ENCODE measurements at regions not wholly inside any gene's neighbourhood (a gene's known extent, or its start where the extent isn't known, plus 50 kb on each side); places are given as distances from the start of the nearest gene placed in this dataset.
"Not testable (repeated sequence)": the region's sequence is repeated elsewhere in the genome, so short reads cannot be mapped to it uniquely, and the experiment has no call there.

GRCh38 chr15:45812200-45812599 lies 177.4 kb downstream of the SQOR start:
- DNase-seq = no peak

DNA sequence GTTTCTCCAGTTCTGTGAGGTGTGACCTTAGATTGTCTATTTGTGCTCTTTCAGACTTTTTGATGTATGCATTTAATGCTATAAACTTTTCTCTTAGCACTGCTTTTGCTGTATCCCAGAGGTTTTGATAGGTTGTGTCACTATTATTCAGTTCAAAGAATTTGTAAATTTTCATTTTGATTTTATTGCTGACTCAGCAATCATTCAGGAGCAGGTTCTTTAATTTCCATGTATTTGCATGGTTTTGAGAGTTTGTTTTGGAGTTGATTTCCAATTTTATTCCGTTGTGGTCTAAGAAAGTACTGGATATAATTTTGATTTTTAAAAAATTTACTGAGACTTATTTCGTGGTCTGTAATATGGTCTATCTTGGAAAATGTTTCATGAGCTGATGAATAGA lies 182.7 kb downstream of the SQOR start:
- not testable (repeated sequence) for DNase-seq

DNA sequence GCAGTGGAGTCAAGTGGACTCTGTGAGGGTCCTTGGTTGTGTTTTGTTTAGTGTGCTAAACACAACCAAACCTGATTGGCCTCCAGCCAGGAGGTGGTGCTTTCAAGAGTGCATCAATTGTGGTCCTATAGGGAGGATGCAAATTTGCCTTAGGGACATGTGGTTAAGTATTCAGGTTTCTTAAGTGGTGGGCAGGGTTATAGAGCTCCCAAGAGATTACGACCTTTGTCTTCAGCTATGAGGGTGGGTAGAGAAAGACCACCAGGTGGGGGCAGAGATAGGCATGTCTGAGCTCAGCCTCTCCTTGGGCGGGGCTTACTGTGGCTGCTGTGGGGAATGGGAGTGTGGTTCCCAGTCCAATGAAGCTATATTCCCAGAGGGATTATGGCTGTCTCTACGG lies 186.6 kb downstream of the SQOR start:
- DNase-seq = no peak

GRCh38 chr15:45822968-45823367 lies 188.1 kb downstream of the SQOR start:
- DNase-seq = not testable (repeated sequence)

- DNase-seq = no peak
These were observed 192.4 kb downstream of the SQOR start for GRCh38 chr15:45827275-45827674.

DNA sequence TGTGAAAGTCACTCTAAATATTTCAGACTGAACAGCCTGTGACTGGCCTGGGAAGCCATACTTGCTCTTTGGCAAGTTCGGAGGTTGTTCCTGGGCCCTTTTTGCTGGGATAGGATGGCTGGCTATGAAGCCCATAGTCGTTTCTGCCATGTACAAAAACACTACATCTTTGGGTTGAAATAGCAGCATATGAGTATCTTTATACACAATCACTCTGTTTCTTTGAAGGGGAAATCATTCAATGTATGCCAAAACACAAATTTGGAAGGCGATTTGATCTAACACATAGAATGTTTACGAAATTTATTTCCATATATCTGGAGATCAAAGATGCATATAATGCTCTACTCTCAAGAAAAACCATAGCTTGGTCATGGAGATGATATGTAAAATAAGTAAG lies 192.9 kb downstream of the SQOR start:
- DNase-seq = no peak

DNA sequence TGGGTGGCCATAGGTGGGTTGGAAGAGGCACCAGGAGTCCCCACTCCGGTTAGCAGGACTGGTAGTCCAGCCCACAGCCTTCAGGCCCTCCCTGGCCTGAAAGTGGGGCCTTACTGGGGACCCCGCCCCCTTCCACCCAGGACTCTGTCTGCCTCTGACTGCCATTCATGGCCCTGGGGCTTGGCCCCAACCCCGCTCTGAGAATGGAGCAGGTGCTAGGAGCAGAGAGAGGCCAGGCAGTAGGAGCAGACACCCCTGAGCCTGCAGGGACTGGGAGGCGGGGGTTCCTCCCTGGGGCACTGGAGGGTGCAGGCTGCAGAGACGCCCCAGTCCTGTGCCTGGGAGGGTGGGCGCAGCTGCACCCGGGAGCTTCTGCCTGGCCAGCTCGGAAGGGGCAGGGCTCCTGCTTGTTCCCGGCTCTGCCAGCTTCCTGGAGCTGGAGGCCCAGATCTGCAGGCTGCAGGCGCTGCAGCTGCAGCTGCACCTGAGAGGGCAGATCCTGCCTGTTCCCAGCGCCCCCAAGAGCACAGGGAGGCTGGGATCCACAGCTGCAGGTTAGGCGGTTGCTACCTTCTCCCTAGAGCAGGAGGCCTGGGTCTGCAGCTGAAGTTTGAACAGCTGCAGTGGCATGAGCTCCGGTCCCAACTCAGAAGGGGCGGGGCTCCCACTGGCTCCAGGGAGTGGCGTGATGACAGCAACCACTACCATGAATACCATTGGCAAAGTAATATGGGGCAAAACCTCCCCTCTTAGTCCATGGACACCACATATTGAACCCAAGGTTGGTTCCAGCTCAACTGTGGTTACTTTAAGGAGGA lies 194.7 kb downstream of the SQOR start:
- no peak for DNase-seq

- DNase-seq = no peak
These were observed 197.0 kb downstream of the SQOR start for GRCh38 chr15:45831787-45832186.

GRCh38 chr15:45834622-45835021 lies 199.8 kb downstream of the SQOR start:
- no peak for DNase-seq

DNA sequence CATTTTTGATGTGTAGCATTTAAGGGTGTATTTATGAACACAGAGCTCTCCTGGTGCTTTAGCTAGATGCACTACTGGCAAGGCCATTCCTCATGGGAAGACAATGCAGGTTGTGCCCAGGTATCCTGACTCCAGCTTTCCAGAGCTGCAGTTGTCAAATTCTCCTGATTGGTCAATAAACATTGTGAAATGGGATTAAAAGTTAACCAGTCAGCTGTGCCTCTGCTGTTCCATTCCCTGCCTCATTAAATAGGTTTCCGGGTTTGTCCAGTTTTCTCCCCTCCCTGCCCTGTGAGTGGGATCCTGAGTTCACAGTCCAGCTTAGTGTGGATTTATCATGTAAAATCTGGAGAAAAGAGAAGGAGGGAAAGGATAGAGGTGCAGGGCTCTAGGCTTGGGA lies 207.3 kb downstream of the SQOR start:
- DNase-seq = no peak

- no peak for DNase-seq
These were observed 212.8 kb downstream of the SQOR start for GRCh38 chr15:45847645-45848044.

- DNase-seq = no peak
These were observed 214.3 kb downstream of the SQOR start for GRCh38 chr15:45849136-45849535.

DNA sequence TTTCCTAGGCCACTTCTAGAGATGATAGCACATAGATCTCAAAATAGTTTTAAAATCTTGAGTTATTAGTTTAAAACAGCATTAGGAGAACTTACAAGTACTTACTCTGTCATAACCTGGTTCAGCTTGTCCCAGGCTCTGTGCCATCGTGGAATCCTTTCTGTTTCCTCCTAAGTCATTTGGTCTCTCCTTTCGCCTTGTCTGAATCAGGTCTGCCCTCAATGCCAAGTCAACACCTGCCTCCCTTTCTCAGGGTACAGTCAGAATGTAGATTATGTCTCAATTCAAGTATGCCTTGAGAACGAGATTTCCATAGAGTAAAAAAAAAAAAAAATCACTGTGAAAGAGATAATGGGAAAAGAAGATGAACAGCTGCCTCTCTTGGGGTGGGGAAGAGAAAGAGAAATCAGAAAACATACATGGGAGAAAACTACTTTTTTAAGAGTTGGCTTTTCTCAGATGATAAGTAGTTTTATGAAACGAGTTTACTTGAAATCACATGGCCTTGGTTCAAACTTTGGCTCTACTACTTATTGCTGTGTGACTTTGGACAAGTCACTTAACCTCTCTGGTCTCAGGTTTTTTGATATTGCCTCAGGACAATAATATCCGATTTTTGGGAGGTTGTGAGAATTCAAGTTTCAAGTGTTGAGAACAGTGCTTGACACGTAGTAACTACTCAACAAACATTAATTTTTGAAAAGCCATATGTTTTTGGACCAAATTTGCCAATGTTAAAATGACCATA lies 219.8 kb downstream of the SQOR start:
- DNase-seq = no peak

GRCh38 chr15:45855210-45855906 lies 220.5 kb downstream of the SQOR start:
- DNase-seq = no peak

DNA sequence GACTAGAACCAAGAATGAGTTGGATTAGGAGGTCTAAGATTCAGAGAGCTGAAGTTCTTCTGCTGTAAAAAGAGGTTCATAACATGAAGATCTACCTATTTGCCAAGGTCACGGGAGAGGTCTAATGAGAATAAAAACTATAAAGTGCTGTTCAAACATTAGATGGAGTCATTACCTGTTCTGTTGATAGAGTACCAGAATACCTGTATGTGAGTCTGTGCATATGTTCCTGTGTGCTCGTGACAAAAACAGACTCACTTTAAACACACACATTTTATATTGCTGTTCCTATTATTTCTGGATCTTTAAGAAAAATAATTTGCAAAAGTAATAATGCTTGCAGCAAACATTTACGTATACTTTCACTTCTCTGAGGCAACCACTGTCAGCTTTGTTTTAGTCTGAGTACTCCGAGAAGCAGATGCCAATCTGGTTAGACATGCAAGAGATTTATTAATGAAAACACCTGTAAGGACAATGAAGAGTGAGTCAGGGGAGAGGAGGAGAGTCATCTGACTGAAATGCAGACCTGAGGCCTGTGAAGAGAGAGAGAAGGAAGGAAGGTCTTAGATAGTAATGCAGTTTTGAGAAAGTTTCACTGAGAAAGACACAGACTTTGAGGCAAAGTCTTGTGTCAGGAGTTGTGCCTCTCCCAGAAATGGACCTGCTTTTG lies 221.2 kb downstream of the SQOR start:
- no peak for DNase-seq

DNA sequence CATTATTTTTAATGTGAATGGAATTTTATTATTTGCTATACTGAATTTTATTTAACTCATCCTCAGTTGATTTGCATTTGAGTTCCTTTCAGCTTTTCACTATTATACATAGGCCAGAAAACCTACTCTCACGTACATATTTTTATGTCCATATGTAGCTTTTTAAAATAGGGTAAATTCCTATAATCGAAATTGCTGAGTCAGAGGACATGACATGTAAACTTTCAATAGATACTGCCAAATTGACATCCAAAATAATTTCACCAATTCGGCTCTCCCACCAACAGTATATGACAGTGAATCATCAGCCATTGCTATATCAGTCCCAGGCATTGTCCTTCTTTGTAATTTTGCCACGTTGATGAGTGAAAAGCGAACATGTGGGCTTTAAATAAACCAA lies 222.5 kb downstream of the SQOR start:
- no peak for DNase-seq

DNA sequence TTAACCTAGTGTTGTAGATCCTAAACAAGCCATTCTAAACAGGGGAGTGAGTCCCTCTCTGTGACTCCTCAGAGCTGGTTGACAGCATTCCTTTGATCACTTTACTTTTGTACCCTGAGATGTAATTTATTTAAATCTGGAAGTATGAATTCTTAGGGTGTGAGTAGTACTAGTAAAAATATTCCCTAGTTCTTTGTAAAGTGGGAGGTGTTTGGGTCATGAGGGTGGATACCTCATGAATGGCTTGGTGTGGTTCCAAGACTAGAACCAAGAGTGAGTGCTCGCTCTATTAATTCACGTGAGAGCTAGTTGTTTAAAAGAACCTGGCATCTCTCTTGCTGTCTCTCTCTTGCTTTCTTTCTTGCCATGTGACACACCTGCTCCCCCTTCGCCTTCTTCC lies 223.7 kb downstream of the SQOR start:
- no peak for DNase-seq

GRCh38 chr15:45862034-45862433 lies 227.2 kb downstream of the SQOR start:
- no peak for DNase-seq

DNA sequence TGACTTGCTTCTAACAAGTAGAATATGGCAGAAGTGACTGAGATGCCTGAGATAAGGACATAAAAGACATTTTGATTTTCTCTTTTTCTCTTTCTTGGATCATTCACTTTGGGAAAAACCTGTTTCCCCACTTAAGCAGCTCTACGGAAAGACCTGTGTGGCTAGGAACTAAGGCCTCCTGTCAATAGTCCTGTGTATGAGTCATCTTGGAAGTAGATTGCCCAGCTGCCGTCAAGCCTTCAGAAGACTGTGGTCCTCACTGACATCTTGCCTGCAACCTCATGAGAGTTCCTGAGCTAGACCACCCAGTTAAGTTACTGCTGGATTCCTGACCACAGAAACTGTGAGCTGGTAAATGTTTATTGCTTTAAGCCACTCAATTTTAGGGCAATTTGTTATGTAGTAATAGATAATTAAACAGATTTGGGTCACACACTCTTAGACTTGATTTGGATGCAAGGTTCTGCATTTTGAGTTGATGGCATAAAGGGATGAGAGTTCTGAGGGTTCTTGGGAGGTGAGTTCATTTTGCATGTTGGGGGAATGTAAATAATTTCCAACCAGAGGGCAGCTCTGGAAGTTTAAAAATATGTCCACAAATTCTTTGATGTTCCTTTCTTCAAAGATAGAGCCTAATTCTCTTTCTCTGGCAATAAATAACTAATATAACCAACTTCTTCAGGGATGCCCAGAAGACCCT lies 229.2 kb downstream of the SQOR start:
- DNase-seq = no peak

DNA sequence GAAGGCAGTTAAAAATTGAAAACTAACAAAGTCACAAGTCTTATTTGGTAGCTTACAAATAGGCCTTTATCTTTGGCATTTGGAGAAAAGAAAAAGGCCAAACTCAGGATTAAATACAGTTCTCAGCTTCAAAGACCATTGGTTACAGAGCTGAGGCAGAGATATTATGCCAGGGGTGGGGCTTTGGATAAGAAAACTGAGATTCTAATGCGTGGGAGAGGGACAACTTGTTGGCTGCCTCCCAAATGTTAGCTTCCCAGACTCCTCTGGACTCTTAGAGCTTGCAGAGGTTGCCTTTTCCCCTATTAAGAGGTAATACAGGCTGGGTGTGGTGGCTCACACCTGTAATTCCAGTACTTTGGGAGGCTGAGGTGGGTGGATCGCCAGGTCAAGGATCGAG lies 231.8 kb downstream of the SQOR start:
- no peak for DNase-seq

GRCh38 chr15:45867281-45867680 lies 232.5 kb downstream of the SQOR start:
- no peak for DNase-seq

DNA sequence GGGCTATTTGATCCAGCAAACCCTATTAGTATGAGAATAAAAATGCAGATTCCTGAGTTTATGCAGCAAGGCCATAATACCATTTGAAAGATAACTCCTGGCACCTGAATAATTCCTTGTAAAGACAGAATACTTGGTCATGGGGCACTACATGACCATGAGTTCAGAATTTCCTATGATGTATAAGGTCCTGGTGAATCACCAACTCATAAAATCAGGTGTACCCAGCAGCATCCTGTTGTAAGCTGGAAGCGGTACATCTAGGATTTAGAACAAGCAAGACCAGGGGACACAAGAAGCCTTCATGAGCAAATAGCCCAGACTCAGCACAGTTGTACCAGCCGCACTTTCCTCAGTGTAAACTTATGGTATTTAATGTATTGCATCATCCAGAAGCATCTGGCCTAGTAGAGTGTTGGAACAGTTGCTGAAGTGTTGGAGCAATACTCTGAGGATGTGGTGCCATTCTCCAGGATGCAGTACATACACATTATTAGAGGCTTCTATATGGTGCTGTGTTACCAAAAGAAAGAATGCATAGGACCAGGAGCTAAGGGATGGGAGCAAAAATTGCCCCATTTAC lies 233.4 kb downstream of the SQOR start:
- DNase-seq = no peak
